Astrocyte (in vitro differentiated cells and primary cell): ENCODE measurements at regions not wholly inside any gene's neighbourhood (a gene's known extent, or its start where the extent isn't known, plus 50 kb on each side); places are given as distances from the start of the nearest gene placed in this dataset.

Source experiments
- DNase-seq: peaks from one replicate; pipeline ENCODE4 v3.0.0-alpha.2; 2010; ENCODE audit warnings: low read depth
- FAIRE-seq: peaks from 2 replicates; lab custom pipeline; 2011; peaks lifted over from hg19 to GRCh38; lab: Jason Lieb, UNC
- H2AFZ ChIP-seq: 2 replicates; pipeline ENCODE4 v1.6.0; 2012; ENCODE audit warnings: low read depth, low read length, inconsistent platforms
- H3K27ac ChIP-seq: 2 replicates; pipeline ENCODE4 v1.5.1; 2011; ENCODE audit warnings: low read depth, low read length, inconsistent platforms
- H3K27me3 ChIP-seq: 2 replicates; pipeline ENCODE4 v1.6.0; 2011; ENCODE audit warnings: low read length, inconsistent platforms; ENCODE audit not compliant: insufficient read depth
- H3K36me3 ChIP-seq: 2 replicates; pipeline ENCODE4 v1.5.1; 2011; ENCODE audit warnings: low read length, inconsistent platforms; ENCODE audit not compliant: insufficient read depth
- H3K4me1 ChIP-seq: 2 replicates; pipeline ENCODE4 v1.5.1; 2011; ENCODE audit warnings: low read length, inconsistent platforms; ENCODE audit not compliant: insufficient read depth
- H3K4me2 ChIP-seq: 2 replicates; pipeline ENCODE4 v1.6.0; 2012; ENCODE audit warnings: low read length, inconsistent platforms
- H3K4me3 ChIP-seq: 2 replicates; pipeline ENCODE4 v1.5.1; 2011; ENCODE audit warnings: low read depth, mild to moderate bottlenecking, low read length, inconsistent platforms; ENCODE audit not compliant: insufficient read depth
- H3K79me2 ChIP-seq: 2 replicates; pipeline ENCODE4 v1.6.0; 2012; ENCODE audit warnings: mild to moderate bottlenecking, low read length, inconsistent platforms; ENCODE audit not compliant: insufficient read depth
- H3K9ac ChIP-seq: 2 replicates; pipeline ENCODE4 v1.6.0; 2012; ENCODE audit warnings: mild to moderate bottlenecking, low read length, inconsistent platforms
- H3K9me3 ChIP-seq: 2 replicates; pipeline ENCODE4 v1.5.1; 2012; ENCODE audit warnings: low read depth, mild to moderate bottlenecking, low read length, inconsistent platforms; ENCODE audit not compliant: insufficient read depth
- H4K20me1 ChIP-seq: 2 replicates; pipeline ENCODE4 v1.6.0; 2012; ENCODE audit warnings: low read length, inconsistent platforms; ENCODE audit not compliant: insufficient read depth
- H3K27ac Mint-ChIP-seq: one replicate; pipeline ENCODE4 v1.8.0; 2021; ENCODE audit warnings: mild to moderate bottlenecking, mixed read lengths; ENCODE audit not compliant: unreplicated experiment
- H3K27me3 Mint-ChIP-seq: one replicate; pipeline ENCODE4 v1.8.0; 2021; ENCODE audit warnings: low read depth, mixed read lengths; ENCODE audit not compliant: unreplicated experiment
- H3K36me3 Mint-ChIP-seq: one replicate; pipeline ENCODE4 v1.8.0; 2021; ENCODE audit warnings: low read depth, mixed read lengths; ENCODE audit not compliant: unreplicated experiment
- H3K4me1 Mint-ChIP-seq: one replicate; pipeline ENCODE4 v1.8.0; 2021; ENCODE audit warnings: low read depth, mixed read lengths; ENCODE audit not compliant: unreplicated experiment
- H3K4me3 Mint-ChIP-seq: one replicate; pipeline ENCODE4 v1.8.0; 2021; ENCODE audit warnings: mild to moderate bottlenecking, moderate library complexity, mixed read lengths; ENCODE audit not compliant: unreplicated experiment
- H3K9me3 Mint-ChIP-seq: one replicate; pipeline ENCODE4 v1.8.0; 2021; ENCODE audit warnings: mild to moderate bottlenecking, mixed read lengths; ENCODE audit not compliant: unreplicated experiment
- EZH2 ChIP-seq: IDR thresholded peaks from 2 replicates; pipeline ENCODE4 v1.6.1; 2012; ENCODE audit warnings: mild to moderate bottlenecking, low read length, inconsistent platforms; ENCODE audit not compliant: insufficient read depth
- TF ChIP-seq, protein P1 (sequence below): IDR thresholded peaks from 2 replicates; pipeline ENCODE4 v1.5.1; 2011; ENCODE audit warnings: low read depth, mild to moderate bottlenecking, inconsistent platforms, low read length, moderate library complexity; ENCODE audit not compliant: insufficient read depth

DNA sequence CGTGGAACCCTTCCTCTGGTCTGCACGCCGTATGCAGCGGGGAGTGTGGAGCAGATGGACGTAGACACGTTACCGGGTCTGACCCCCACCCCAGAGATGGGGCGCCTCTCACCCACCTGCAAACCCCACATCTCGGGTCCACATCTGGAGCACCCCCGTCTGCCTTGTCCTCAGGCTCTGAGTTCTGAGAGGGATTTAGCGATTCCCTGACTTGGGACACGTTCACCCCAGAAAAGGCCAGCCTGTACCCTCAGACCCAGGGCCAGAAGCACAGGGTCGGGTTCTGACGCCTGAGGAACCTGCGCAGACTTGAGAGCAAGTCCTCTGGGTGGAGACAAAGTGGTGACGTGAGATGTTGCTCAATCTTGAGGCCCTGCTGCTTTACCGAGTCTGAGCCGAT is 1138.5 kb downstream of the BRD1 start:
- no peak for FAIRE-seq

DNA sequence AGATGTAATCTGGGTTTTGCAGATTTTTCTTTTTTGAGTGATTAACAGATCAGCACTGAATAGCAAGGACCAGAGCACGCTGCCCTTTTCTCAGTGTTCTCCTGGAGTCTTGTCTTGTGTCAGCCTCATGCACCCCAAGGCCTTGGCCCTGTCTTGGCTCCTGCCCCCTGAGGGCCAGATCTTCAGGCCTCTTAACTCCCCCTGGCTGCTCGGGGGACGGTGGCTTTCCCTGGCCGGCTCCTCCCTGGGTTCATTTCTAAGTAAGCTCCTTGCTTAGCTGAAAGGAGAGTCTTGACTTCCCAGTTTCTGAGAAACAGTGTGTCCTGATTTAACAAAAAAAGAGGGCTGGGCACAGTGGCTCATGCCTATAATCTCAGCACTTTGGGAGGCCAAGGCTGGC is 1139.3 kb downstream of the BRD1 start:
- H3K4me1 ChIP-seq: no peaks in the 10 kb centered on the region
- no peak overlapping the region for H3K27ac ChIP-seq
- Mint-ChIP-seq H3K4me1 (peaks cover 3% of the 10 kb centered on the region), H3K4me3 (no peak overlapping the region), H3K9me3 (peaks cover 2% of the 10 kb centered on the region), H3K27ac (no peak overlapping the region), H3K36me3 (peaks cover 1% of the 10 kb centered on the region), H3K27me3 (peaks cover 2% of the 10 kb centered on the region)
- H3K79me2 ChIP-seq: no peaks in the 10 kb centered on the region
- no peak overlapping the region for H2AFZ ChIP-seq
- TF ChIP-seq, protein P1, sequence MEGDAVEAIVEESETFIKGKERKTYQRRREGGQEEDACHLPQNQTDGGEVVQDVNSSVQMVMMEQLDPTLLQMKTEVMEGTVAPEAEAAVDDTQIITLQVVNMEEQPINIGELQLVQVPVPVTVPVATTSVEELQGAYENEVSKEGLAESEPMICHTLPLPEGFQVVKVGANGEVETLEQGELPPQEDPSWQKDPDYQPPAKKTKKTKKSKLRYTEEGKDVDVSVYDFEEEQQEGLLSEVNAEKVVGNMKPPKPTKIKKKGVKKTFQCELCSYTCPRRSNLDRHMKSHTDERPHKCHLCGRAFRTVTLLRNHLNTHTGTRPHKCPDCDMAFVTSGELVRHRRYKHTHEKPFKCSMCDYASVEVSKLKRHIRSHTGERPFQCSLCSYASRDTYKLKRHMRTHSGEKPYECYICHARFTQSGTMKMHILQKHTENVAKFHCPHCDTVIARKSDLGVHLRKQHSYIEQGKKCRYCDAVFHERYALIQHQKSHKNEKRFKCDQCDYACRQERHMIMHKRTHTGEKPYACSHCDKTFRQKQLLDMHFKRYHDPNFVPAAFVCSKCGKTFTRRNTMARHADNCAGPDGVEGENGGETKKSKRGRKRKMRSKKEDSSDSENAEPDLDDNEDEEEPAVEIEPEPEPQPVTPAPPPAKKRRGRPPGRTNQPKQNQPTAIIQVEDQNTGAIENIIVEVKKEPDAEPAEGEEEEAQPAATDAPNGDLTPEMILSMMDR: no peak
- TF ChIP-seq EZH2: no peak
- H4K20me1 ChIP-seq: no peaks in the 10 kb centered on the region
- FAIRE-seq (no peak), DNase-seq (no peak)
- no peak overlapping the region for H3K4me3 ChIP-seq
- H3K27me3 ChIP-seq: no peaks in the 10 kb centered on the region
- H3K9me3 ChIP-seq: no peaks in the 10 kb centered on the region
- H3K36me3 ChIP-seq: no peaks in the 10 kb centered on the region
- H3K4me2 ChIP-seq: no peak overlapping the region
- H3K9ac ChIP-seq: no peak overlapping the region

More for the DNA sequence above, 1138.5 kb downstream of the BRD1 start:
- Histone ChIP-seq H3K9me3 (no peaks in the 10 kb centered on the region), H4K20me1 (no peaks in the 10 kb centered on the region), H3K9ac (no peak overlapping the region), H3K4me1 (no peaks in the 10 kb centered on the region), H3K4me3 (no peak overlapping the region), H2AFZ (no peak overlapping the region), H3K79me2 (no peaks in the 10 kb centered on the region), H3K27ac (no peak overlapping the region), H3K27me3 (no peaks in the 10 kb centered on the region), H3K4me2 (no peak overlapping the region), H3K36me3 (no peaks in the 10 kb centered on the region)
- Mint-ChIP-seq H3K4me1 (peaks cover 3% of the 10 kb centered on the region), H3K9me3 (no peaks in the 10 kb centered on the region), H3K36me3 (peaks cover 1% of the 10 kb centered on the region), H3K27me3 (peaks cover 2% of the 10 kb centered on the region), H3K4me3 (no peak overlapping the region), H3K27ac (no peak overlapping the region)
- no peak for TF ChIP-seq EZH2
- TF ChIP-seq, protein P1: no peak
- no peak for DNase-seq

DNA sequence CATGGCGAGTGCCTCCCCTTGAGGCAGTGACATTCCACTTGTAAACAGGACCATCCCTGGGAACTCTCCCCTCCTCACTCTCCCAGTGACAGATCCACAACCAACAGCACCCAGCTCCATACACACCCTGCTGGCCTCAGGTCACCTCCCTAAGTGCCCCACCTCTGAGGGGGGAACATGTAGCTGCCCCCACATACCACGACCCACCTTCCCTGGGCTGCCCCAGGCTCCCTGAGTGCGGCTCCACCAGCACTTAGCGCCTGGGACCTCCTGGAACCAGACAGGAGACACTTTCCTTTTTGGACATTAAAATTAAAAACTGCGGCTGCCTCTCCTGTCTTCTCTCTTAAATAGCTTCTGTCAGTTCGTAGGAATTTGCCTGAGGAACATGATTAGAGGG is 1140.1 kb downstream of the BRD1 start:
- Histone ChIP-seq H2AFZ (no peak overlapping the region), H3K9ac (no peak overlapping the region), H3K27me3 (no peaks in the 10 kb centered on the region), H3K36me3 (no peaks in the 10 kb centered on the region), H3K4me1 (no peaks in the 10 kb centered on the region), H3K9me3 (no peaks in the 10 kb centered on the region), H4K20me1 (no peaks in the 10 kb centered on the region), H3K4me2 (no peak overlapping the region), H3K79me2 (no peaks in the 10 kb centered on the region), H3K4me3 (no peak overlapping the region), H3K27ac (no peak overlapping the region)
- no peaks in the 10 kb centered on the region for H3K4me1 Mint-ChIP-seq
- no peak overlapping the region for H3K27ac Mint-ChIP-seq
- H3K36me3 Mint-ChIP-seq: peaks cover 1% of the 10 kb centered on the region
- TF ChIP-seq, protein P1: no peak
- TF ChIP-seq EZH2: no peak
- H3K9me3 Mint-ChIP-seq: peaks cover 2% of the 10 kb centered on the region
- FAIRE-seq (no peak), DNase-seq (no peak)
- no peaks in the 10 kb centered on the region for H3K27me3 Mint-ChIP-seq
- H3K4me3 Mint-ChIP-seq: no peak overlapping the region
